IMR-90 (cell line): ENCODE measurements at regions not wholly inside any gene's neighbourhood (a gene's known extent, or its start where the extent isn't known, plus 50 kb on each side); places are given as distances from the start of the nearest gene placed in this dataset.

Experiments
- ATAC-seq: fragments of 200-7000 bp; cut with Tn5 transposase; 2 replicates; pipeline ENCODE4 v1.9.1; 2020; ENCODE audit warnings: low read depth, mild to moderate bottlenecking, moderate library complexity
- BruUV-seq: library from RNA; stranded (reverse); fragments of 400-500 nt; replicated peaks from 2 replicates; lab custom pipeline; 2021; lab: Mats Ljungman, UMichigan
- CTCF ChIA-PET: fragments of 300-600 bp; formaldehyde crosslinking; extraction: SDS; loops from one replicate; lab custom pipeline; 2021; ENCODE audit warnings: antibody characterized with exemption; lab: Yijun Ruan, JAX
- POLR2A ChIA-PET: fragments of 300-600 bp; sonication (Branson Sonifier 250); formaldehyde crosslinking; loops from one replicate; lab custom pipeline; 2022; ENCODE audit warnings: antibody characterized with exemption; ENCODE audit not compliant: unreplicated experiment; lab: Charles Lee
- DNase-seq: peaks from one replicate; pipeline ENCODE4 v3.0.0; 2013
- H2AFZ ChIP-seq: replicated peaks from 2 replicates; pipeline ENCODE3; 2013; ENCODE audit warnings: low read length, mild to moderate bottlenecking; ENCODE audit not compliant: poor library complexity
- H2AK5ac ChIP-seq: 2 replicates; pipeline ENCODE4 v1.6.1; 2013; ENCODE audit warnings: low read depth, low read length, inconsistent platforms
- H2AK9ac ChIP-seq: replicated peaks from 2 replicates; pipeline ENCODE3; 2013; ENCODE audit warnings: mild to moderate bottlenecking, low read depth, low read length, moderate library complexity; ENCODE audit not compliant: poor library complexity
- H2BK120ac ChIP-seq: 2 replicates; pipeline ENCODE4 v1.6.1; 2013; ENCODE audit warnings: low read depth, low read length, inconsistent platforms
- H2BK15ac ChIP-seq: 3 replicates; pipeline ENCODE4 v1.6.1; 2013; ENCODE audit warnings: low read depth, low read length, inconsistent platforms
- H2BK20ac ChIP-seq: 2 replicates; pipeline ENCODE4 v1.6.1; 2013; ENCODE audit warnings: low read depth, mild to moderate bottlenecking, inconsistent platforms, low read length, moderate library complexity
- H2BK5ac ChIP-seq: 2 replicates; pipeline ENCODE4 v1.6.1; 2013; ENCODE audit warnings: mild to moderate bottlenecking, low read depth, low read length, inconsistent platforms; ENCODE audit not compliant: poor library complexity, severe bottlenecking
- H3K14ac ChIP-seq: replicated peaks from 2 replicates; pipeline ENCODE4 v1.6.1; 2013; ENCODE audit warnings: low read depth, low read length, inconsistent platforms
- H3K18ac ChIP-seq: 2 replicates; pipeline ENCODE4 v1.6.1; 2013; ENCODE audit warnings: low read depth, low read length, control low read depth
- H3K23ac ChIP-seq: 2 replicates; pipeline ENCODE4 v1.6.1; 2013; ENCODE audit warnings: low read depth, low read length, inconsistent platforms
- H3K27ac ChIP-seq: 2 replicates; pipeline ENCODE4 v1.5.1; 2013; ENCODE audit warnings: mild to moderate bottlenecking, control low read depth, low read length; ENCODE audit not compliant: insufficient read depth
- H3K27me3 ChIP-seq: 2 replicates; pipeline ENCODE4 v1.6.1; 2013; ENCODE audit warnings: low read length; ENCODE audit not compliant: control insufficient read depth, insufficient read depth
- H3K36me3 ChIP-seq: 2 replicates; pipeline ENCODE4 v1.6.1; 2013; ENCODE audit warnings: low read length, mixed read lengths; ENCODE audit not compliant: control insufficient read depth, insufficient read depth
- H3K4ac ChIP-seq: 2 replicates; pipeline ENCODE4 v1.6.1; 2013; ENCODE audit warnings: low read depth, low read length, inconsistent platforms
- H3K4me1 ChIP-seq: 2 replicates; pipeline ENCODE4 v1.6.1; 2013; ENCODE audit warnings: low read length, mixed read lengths; ENCODE audit not compliant: control insufficient read depth, insufficient read depth
- H3K4me2 ChIP-seq: 2 replicates; pipeline ENCODE4 v1.6.1; 2013; ENCODE audit warnings: low read depth, mild to moderate bottlenecking, control low read depth, low read length, moderate library complexity
- H3K4me3 ChIP-seq: 2 replicates; pipeline ENCODE4 v1.5.1; 2013; ENCODE audit warnings: low read depth, mild to moderate bottlenecking, control low read depth, low read length, moderate library complexity; ENCODE audit not compliant: insufficient read depth
- H3K56ac ChIP-seq: 2 replicates; pipeline ENCODE4 v1.6.1; 2013; ENCODE audit warnings: low read length, inconsistent platforms; ENCODE audit not compliant: insufficient read depth; ENCODE audit errors: extremely low read depth
- H3K79me1 ChIP-seq, 2 experiments: 2 replicates each; pipeline ENCODE4 v1.6.1; 2013; ENCODE audit warnings: low read length in 2 of 2, inconsistent platforms in 1 of 2, low read depth in 1 of 2
- H3K9ac ChIP-seq: 2 replicates; pipeline ENCODE4 v1.6.1; 2013; ENCODE audit warnings: low read depth, low read length, control low read depth
- H3K9me1 ChIP-seq: 2 replicates; pipeline ENCODE4 v1.6.1; 2013; ENCODE audit warnings: low read length, inconsistent platforms; ENCODE audit not compliant: insufficient read depth
- H3K9me3 ChIP-seq: 2 replicates; pipeline ENCODE4 v1.6.1; 2013; ENCODE audit warnings: low read length; ENCODE audit not compliant: control insufficient read depth, insufficient read depth
- H4K20me1 ChIP-seq: 2 replicates; pipeline ENCODE4 v1.6.1; 2013; ENCODE audit warnings: low read length, inconsistent platforms; ENCODE audit not compliant: insufficient read depth
- H4K5ac ChIP-seq: 2 replicates; pipeline ENCODE4 v1.6.1; 2013; ENCODE audit warnings: mild to moderate bottlenecking, low read depth, low read length, control low read depth
- H4K8ac ChIP-seq, 2 experiments: 2 replicates each; pipeline ENCODE4 v1.6.1; 2013; ENCODE audit warnings: low read depth in 2 of 2, low read length in 2 of 2, control low read depth in 1 of 2, inconsistent platforms in 1 of 2
- H4K91ac ChIP-seq: 2 replicates; pipeline ENCODE4 v1.6.1; 2013; ENCODE audit warnings: low read depth, low read length, inconsistent platforms; ENCODE audit not compliant: insufficient read depth
- BHLHE40 ChIP-seq: fragments of 150-350 bp; IDR thresholded peaks from 2 replicates; pipeline ENCODE4 v1.6.1; 2016; ENCODE audit warnings: mild to moderate bottlenecking, low read depth, low read length
- CEBPB ChIP-seq: IDR thresholded peaks from 2 replicates; pipeline ENCODE4 v1.6.1; 2012; ENCODE audit warnings: low read depth, low read length, improper control_type of control experiment
- CHD1 ChIP-seq: IDR thresholded peaks from 2 replicates; pipeline ENCODE4 v1.6.1; 2012; ENCODE audit warnings: low read depth, low read length, improper control_type of control experiment
- MAFK ChIP-seq: IDR thresholded peaks from 2 replicates; pipeline ENCODE4 v1.6.1; 2012; ENCODE audit warnings: low read depth, low read length, improper control_type of control experiment
- MAZ ChIP-seq: IDR thresholded peaks from 2 replicates; pipeline ENCODE4 v1.6.1; 2012; ENCODE audit warnings: low read depth, mild to moderate bottlenecking, low read length, improper control_type of control experiment, moderate library complexity, borderline replicate concordance
- MXI1 ChIP-seq: IDR thresholded peaks from 2 replicates; pipeline ENCODE4 v1.6.1; 2012; ENCODE audit warnings: low read depth, mild to moderate bottlenecking, low read length, moderate library complexity, borderline replicate concordance
- POLR2A ChIP-seq: IDR thresholded peaks from 2 replicates; pipeline ENCODE4 v1.6.1; 2012; ENCODE audit warnings: mild to moderate bottlenecking, low read depth, low read length
- RAD21 ChIP-seq: IDR thresholded peaks from 2 replicates; pipeline ENCODE4 v1.6.1; 2012; ENCODE audit warnings: low read length, improper control_type of control experiment
- RCOR1 ChIP-seq: IDR thresholded peaks from 2 replicates; pipeline ENCODE4 v1.6.1; 2012; ENCODE audit warnings: mild to moderate bottlenecking, low read length, improper control_type of control experiment; ENCODE audit not compliant: insufficient replicate concordance
- RFX5 ChIP-seq: IDR thresholded peaks from 2 replicates; pipeline ENCODE4 v1.8.0; 2012; ENCODE audit warnings: low read depth, mild to moderate bottlenecking, low read length, moderate library complexity
- WGBS, 2 experiments: methylation state at CpG; one replicate each; pipeline versions ENCODE4 v1.1.5 to v1.1.7; 2013; ENCODE audit warnings: missing lambda C conversion rate in 2 of 2; ENCODE audit not compliant: insufficient read length in 1 of 2; ENCODE audit errors: extremely low coverage in 2 of 2; 5-methylcytosine and 5-hydroxymethylcytosine counted together
- dilution Hi-C: fragments of 300-500 bp; cut with HindIII; formaldehyde crosslinking; loops from one replicate; pipeline ENCODE4 v1.14.3; 2018; ENCODE audit warnings: low sequenced_read_pairs; ENCODE audit not compliant: unreplicated experiment
- in situ Hi-C: fragments of 300-500 bp; cut with MboI; formaldehyde crosslinking; loops from 3 replicates; pipeline ENCODE4 v1.14.3; 2019; ENCODE audit warnings: low sequenced_read_pairs, inconsistent platforms, mixed read lengths
- intact Hi-C: fragments of 100-400 bp; cut with micrococcal nuclease; formaldehyde crosslinking; loops from 2 replicates; pipeline ENCODE4 v1.10.0; 2022
- TF ChIP-seq, protein P1 (sequence below): conservative IDR thresholded peaks from 2 replicates; pipeline ENCODE4 v1.5.1; 2012; ENCODE audit warnings: mild to moderate bottlenecking, low read depth, low read length, improper control_type of control experiment
- TF ChIP-seq, protein P2 (sequence below): fragments of 150-350 bp; IDR thresholded peaks from 2 replicates; pipeline ENCODE4 v1.6.1; 2016; ENCODE audit warnings: low read depth, mild to moderate bottlenecking, low read length, moderate library complexity, borderline replicate concordance

DNA sequence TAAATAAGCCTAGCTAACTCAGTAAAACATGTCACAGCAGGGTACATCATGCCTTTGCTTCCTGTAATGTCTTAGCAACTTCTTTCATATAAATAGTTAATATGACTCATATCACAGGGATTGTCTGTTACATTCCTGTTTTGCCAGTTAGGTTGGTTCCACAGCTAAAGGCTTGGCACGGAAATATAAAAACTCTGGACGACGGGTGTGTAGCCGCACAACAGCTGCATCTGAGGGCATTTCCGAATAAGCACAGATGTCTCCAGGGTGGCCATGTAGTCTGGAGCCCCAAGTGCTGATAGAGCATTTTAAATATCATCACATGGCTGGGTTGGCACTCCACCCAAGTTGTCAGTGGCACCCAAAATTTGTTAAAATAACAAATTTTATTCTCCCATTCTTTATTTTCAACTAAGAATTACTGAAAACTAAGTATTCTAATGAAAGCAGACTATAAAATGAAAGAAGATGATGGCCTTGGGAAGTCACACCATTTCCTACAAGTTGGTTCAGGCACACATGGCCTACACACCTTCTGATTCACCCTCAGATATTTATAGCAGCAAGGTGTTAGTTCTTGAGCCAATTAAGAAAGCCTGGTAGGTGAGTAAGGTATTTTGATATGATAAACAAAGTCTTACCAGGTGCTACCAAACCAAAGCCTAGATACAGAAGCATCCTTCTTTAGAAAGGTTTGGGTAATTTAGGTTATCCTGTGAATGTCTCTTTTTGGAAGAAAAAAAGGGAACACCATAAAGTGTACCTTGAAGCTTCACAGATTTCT is 61.8 kb upstream of the STK17B start:
- Histone ChIP-seq H3K36me3 (no peaks in the 10 kb centered on the region), H4K8ac (peak overlapping the region; percentile 3 to 73; a peak in 2 of 4 replicates), H3K27me3 (no peaks in the 10 kb centered on the region), H3K4me3 (no peak overlapping the region), H2BK20ac (peak overlapping the region; percentile 58), H3K4ac (peak overlapping the region; percentile 76; the same call in 1 of the 2 replicates), H2BK120ac (peak overlapping the region; percentile 80), H3K14ac (peak overlapping the region; percentile 68; the same call in 1 of the 2 replicates), H4K5ac (peak overlapping the region; percentile 88; the same call in 1 of the 2 replicates), H3K4me2 (peak overlapping the region; percentile 54), H2AFZ (no peak overlapping the region), H3K79me1 (0 out of 4 replicates have a peak, but pooled peaks cover 0 to 2% of the 10 kb centered on the region in 2 experiments), H2BK15ac (peak overlapping the region; percentile 33; the same call in 1 of the 3 replicates), H4K91ac (peak overlapping the region; percentile 56; the same call in 1 of the 2 replicates), H2AK9ac (no peak overlapping the region), H2AK5ac (peak overlapping the region; percentile 21; the same call in 1 of the 2 replicates), H3K9ac (no peak overlapping the region), H3K18ac (peak overlapping the region; percentile 98; the same call in 1 of the 2 replicates), H2BK5ac (peak overlapping the region; percentile 76), H3K9me1 (no peaks in the 10 kb centered on the region), H3K23ac (peak overlapping the region; percentile 36; the same call in 1 of the 2 replicates), H3K56ac (peak overlapping the region; percentile 8; the same call in 1 of the 2 replicates), H3K27ac (0 out of 2 replicates have a peak overlapping the region, but pooled peaks have one; percentile 28), H3K4me1 (peaks cover 5% of the 10 kb centered on the region; the same call in 1 of the 2 replicates), H3K9me3 (no peaks in the 10 kb centered on the region), H4K20me1 (no peaks in the 10 kb centered on the region)
- peak; percentile 85 for DNase-seq
- dilution Hi-C loops (no loop called here), intact Hi-C loops (loop anchor here (5.0 kb wide), 1 partner anchor 61 kb away; the partner anchor contains the start of gene STK17B), in situ Hi-C loops (no loop called here)
- peak; percentile 79 for ATAC-seq
- CTCF ChIA-PET = interaction anchor here (0.6 to 1.5 kb wide), 6 partner anchors 33 to 1003 kb away, joined by 3 to 4 read pairs (median 4); no protein-coding TSS in a partner anchor
- POLR2A ChIA-PET = interaction anchor here (0.8 to 1.4 kb wide), 3 partner anchors 10 to 62 kb away, joined by 4 to 5 read pairs (median 4); partner anchors contain the start of gene STK17B
- no TSS peak for BruUV-seq
- 4% methylated on average over 4 of the region's 5 CpGs; no CpG with 5 or more reads in 1 of the 2 experiments for whole genome bisulfite sequencing, 2 experiments
- TF ChIP-seq MAFK (no peak; the same call in none of the 2 replicates), CEBPB (0 out of 2 replicates have a peak, but pooled peaks have one; percentile 29), RFX5 (no peak), RAD21 (no peak), RCOR1 (no peak), MAZ (no peak), MXI1 (no peak), BHLHE40 (0 out of 2 replicates have a peak, but pooled peaks have one; percentile 6), POLR2A (no peak), CHD1 (no peak)
- TF ChIP-seq, protein P1, sequence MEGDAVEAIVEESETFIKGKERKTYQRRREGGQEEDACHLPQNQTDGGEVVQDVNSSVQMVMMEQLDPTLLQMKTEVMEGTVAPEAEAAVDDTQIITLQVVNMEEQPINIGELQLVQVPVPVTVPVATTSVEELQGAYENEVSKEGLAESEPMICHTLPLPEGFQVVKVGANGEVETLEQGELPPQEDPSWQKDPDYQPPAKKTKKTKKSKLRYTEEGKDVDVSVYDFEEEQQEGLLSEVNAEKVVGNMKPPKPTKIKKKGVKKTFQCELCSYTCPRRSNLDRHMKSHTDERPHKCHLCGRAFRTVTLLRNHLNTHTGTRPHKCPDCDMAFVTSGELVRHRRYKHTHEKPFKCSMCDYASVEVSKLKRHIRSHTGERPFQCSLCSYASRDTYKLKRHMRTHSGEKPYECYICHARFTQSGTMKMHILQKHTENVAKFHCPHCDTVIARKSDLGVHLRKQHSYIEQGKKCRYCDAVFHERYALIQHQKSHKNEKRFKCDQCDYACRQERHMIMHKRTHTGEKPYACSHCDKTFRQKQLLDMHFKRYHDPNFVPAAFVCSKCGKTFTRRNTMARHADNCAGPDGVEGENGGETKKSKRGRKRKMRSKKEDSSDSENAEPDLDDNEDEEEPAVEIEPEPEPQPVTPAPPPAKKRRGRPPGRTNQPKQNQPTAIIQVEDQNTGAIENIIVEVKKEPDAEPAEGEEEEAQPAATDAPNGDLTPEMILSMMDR = no peak
- TF ChIP-seq, protein P2, sequence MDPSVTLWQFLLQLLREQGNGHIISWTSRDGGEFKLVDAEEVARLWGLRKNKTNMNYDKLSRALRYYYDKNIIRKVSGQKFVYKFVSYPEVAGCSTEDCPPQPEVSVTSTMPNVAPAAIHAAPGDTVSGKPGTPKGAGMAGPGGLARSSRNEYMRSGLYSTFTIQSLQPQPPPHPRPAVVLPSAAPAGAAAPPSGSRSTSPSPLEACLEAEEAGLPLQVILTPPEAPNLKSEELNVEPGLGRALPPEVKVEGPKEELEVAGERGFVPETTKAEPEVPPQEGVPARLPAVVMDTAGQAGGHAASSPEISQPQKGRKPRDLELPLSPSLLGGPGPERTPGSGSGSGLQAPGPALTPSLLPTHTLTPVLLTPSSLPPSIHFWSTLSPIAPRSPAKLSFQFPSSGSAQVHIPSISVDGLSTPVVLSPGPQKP = no peak
